Esophagus squamous epithelium (tissue), 4 donors: ENCODE measurements at regions not wholly inside any gene's neighbourhood (a gene's known extent, or its start where the extent isn't known, plus 50 kb on each side); places are given as distances from the start of the nearest gene placed in this dataset.

Experiments used
- POLR2A ChIP-seq, 4 donors: fragments of 450-650 bp; IDR thresholded peaks; one replicate each; pipeline ENCODE4 v1.6.1; 2017; ENCODE audit warnings: antibody characterized with exemption in 4 of 4, mild to moderate bottlenecking in 4 of 4, moderate library complexity in 3 of 4
- TF ChIP-seq, protein P1 (sequence below), 6 experiments: fragments of 450-650 bp in 4 of 6; fragments of 200-600 bp in 2 of 6; sonication (generic) in 2 of 6; IDR thresholded peaks; one replicate each; pipeline ENCODE4 v1.5.1; 2016 to 2019; ENCODE audit warnings: antibody characterized with exemption in 6 of 6, mild to moderate bottlenecking in 4 of 6, moderate library complexity in 4 of 6

DNA sequence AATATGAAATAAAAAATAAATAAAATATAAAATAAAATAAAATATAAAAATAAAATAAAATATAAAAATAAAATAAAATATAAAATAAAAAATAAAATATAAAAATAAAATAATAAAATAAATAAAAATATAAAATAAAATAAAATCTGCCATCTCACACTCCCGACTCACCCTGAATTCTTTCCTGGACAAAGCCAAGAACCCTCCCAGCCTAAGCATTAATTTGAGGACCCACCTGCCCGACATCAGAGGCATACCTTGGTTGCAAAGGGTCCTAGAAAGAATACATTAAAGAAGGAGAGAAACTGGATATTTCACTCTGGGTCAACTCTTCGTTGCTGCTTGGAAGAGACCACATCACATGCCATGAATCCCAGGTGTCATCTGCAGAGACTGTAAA, 138.3 kb downstream of the CRLF2 start:
- TF ChIP-seq, protein P1, sequence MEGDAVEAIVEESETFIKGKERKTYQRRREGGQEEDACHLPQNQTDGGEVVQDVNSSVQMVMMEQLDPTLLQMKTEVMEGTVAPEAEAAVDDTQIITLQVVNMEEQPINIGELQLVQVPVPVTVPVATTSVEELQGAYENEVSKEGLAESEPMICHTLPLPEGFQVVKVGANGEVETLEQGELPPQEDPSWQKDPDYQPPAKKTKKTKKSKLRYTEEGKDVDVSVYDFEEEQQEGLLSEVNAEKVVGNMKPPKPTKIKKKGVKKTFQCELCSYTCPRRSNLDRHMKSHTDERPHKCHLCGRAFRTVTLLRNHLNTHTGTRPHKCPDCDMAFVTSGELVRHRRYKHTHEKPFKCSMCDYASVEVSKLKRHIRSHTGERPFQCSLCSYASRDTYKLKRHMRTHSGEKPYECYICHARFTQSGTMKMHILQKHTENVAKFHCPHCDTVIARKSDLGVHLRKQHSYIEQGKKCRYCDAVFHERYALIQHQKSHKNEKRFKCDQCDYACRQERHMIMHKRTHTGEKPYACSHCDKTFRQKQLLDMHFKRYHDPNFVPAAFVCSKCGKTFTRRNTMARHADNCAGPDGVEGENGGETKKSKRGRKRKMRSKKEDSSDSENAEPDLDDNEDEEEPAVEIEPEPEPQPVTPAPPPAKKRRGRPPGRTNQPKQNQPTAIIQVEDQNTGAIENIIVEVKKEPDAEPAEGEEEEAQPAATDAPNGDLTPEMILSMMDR (IDR thresholded peaks at IDR 0.05): no peak
- no peak for TF ChIP-seq POLR2A (IDR thresholded peaks at IDR 0.05)
